AG04449 (cell line): ENCODE measurements at regions not wholly inside any gene's neighbourhood (a gene's known extent, or its start where the extent isn't known, plus 50 kb on each side); places are given as distances from the start of the nearest gene placed in this dataset.

Source experiments
- CTCF ChIA-PET: fragments of 350-600 bp; formaldehyde crosslinking; extraction: SDS; loops from one replicate; lab custom pipeline; 2021; ENCODE audit warnings: antibody characterized with exemption; lab: Yijun Ruan, JAX
- POLR2A ChIA-PET: fragments of 400-600, 350-600 bp; formaldehyde crosslinking; extraction: SDS; loops from one replicate; lab custom pipeline; 2020; ENCODE audit warnings: antibody characterized with exemption, inconsistent platforms; lab: Yijun Ruan, JAX
- DNase-seq: peaks from one replicate; pipeline ENCODE4 v3.0.0-alpha.2; 2010; ENCODE audit warnings: low read depth, low spot score
- H3K4me3 ChIP-seq: 2 replicates; pipeline ENCODE4 v1.5.1; 2011; ENCODE audit warnings: low read depth, mild to moderate bottlenecking, control low read depth, low read length
- TF ChIP-seq, protein P1 (sequence below): IDR thresholded peaks from one replicate; pipeline ENCODE4 v1.5.1; 2011; ENCODE audit warnings: mild to moderate bottlenecking, moderate library complexity, low read length, control low read depth, inconsistent platforms; ENCODE audit not compliant: insufficient read depth; ENCODE audit errors: missing control alignments

DNA sequence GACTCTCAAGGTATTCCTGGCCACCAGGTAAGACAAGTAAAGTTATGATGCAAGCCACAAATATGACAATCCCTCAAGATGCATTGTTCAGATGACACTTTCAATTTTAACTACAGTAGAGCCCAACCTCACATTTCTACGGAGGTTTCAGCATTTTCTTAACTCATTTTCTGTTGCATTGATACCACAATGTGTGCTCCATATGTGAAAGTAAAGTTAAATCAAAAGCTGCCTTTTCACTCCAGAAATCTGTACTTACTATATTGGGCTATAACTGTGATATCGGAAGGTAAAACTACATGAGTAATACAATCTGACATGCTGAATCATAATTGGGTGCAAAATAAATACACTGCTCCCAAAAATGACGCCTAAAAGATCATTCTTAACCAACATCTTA is 333.6 kb upstream of the MEF2C start:
- ChIA-PET CTCF (interaction anchor here (1.0 kb wide), 1 partner anchor 493 kb away, joined by 3 read pairs; no protein-coding TSS in a partner anchor), POLR2A (interaction anchor here (0.5 kb wide), 1 partner anchor 274 kb away, joined by 3 read pairs; no protein-coding TSS in a partner anchor)
- no peak for DNase-seq
- H3K4me3 ChIP-seq = no peak overlapping the region
- TF ChIP-seq, protein P1, sequence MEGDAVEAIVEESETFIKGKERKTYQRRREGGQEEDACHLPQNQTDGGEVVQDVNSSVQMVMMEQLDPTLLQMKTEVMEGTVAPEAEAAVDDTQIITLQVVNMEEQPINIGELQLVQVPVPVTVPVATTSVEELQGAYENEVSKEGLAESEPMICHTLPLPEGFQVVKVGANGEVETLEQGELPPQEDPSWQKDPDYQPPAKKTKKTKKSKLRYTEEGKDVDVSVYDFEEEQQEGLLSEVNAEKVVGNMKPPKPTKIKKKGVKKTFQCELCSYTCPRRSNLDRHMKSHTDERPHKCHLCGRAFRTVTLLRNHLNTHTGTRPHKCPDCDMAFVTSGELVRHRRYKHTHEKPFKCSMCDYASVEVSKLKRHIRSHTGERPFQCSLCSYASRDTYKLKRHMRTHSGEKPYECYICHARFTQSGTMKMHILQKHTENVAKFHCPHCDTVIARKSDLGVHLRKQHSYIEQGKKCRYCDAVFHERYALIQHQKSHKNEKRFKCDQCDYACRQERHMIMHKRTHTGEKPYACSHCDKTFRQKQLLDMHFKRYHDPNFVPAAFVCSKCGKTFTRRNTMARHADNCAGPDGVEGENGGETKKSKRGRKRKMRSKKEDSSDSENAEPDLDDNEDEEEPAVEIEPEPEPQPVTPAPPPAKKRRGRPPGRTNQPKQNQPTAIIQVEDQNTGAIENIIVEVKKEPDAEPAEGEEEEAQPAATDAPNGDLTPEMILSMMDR = no peak

GRCh38 chr5:89213573-89213972 is 330.6 kb upstream of the MEF2C start:
- ChIA-PET POLR2A (no interaction called here), CTCF (no interaction called here)
- TF ChIP-seq, protein P1 = no peak
- peak; percentile 65 for DNase-seq
- no peak overlapping the region for H3K4me3 ChIP-seq

- no peak overlapping the region for H3K4me3 ChIP-seq
- ChIA-PET CTCF (no interaction called here), POLR2A (interaction anchor here (0.9 kb wide), 1 partner anchor 264 kb away, joined by 3 read pairs; no protein-coding TSS in a partner anchor)
- peak; percentile 77 for DNase-seq
- TF ChIP-seq, protein P1 = no peak
These were observed 328.9 kb upstream of the MEF2C start for GRCh38 chr5:89211836-89212235.

GRCh38 chr5:89208811-89209210 is 325.8 kb upstream of the MEF2C start:
- TF ChIP-seq, protein P1 = no peak
- CTCF ChIA-PET = interaction anchor here (0.6 kb wide), 1 partner anchor 10 kb away, joined by 3 read pairs; no protein-coding TSS in a partner anchor
- DNase-seq = no peak
- POLR2A ChIA-PET = no interaction called here
- no peak overlapping the region for H3K4me3 ChIP-seq

DNA sequence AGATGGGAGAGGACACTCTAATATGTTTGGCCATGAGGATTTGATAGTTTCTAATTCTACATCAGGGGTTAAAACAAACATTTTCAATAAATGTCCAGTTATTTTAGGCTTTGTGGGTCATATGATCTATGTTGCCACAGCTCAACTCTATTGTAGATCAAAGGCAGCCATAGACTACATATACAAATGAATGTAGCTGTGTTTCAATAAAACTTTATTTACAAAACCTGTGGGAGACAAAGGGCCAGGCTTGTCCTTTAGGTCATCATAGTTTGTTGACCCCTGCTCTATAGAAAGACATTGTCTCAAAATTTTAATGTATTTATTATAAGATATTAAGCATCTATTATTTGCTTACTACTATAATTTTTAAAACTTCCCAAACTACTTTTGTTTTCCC is 325.4 kb upstream of the MEF2C start:
- ChIA-PET POLR2A (no interaction called here), CTCF (interaction anchor here (0.6 kb wide), 1 partner anchor 10 kb away, joined by 3 read pairs; no protein-coding TSS in a partner anchor)
- H3K4me3 ChIP-seq = no peak overlapping the region
- TF ChIP-seq, protein P1 = no peak
- DNase-seq = no peak

DNA sequence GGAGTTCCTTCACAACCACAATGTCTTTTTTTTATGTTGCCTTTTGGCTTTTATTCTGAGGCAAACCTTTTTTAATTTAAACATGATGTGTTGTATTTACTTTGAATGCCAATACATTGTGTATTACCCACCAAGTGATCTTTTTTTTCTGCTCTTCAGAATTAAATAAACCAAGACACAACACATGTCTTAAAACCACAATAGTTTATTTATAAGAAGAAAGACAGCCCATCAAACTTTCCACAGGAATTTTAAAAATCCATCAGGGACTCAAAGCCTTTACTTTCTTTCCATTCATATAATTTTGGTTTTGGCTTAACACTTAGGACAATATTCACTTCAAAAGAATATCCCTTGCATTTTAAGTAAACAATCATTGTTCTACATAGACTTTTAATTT is 321.8 kb upstream of the MEF2C start:
- ChIA-PET CTCF (no interaction called here), POLR2A (no interaction called here)
- TF ChIP-seq, protein P1 = no peak
- H3K4me3 ChIP-seq = no peak overlapping the region
- no peak for DNase-seq
